ENCODE measurements at regions not wholly inside any gene's neighbourhood (a gene's known extent, or its start where the extent isn't known, plus 50 kb on each side); places are given as distances from the start of the nearest gene placed in this dataset.

GRCh38 chr15:53296603-53297002 lies 462.9 kb downstream of the WDR72 start:
- no TSS peak for BruUV-seq (replicated peaks)
- POLR2A ChIA-PET = no interaction called here
- no peak for FAIRE-seq
- no peak for TF ChIP-seq HIVEP1 (CRISPR knock-in tag; IDR thresholded peaks at IDR 0.05)
- no peak for TF ChIP-seq ZNF445 (CRISPR knock-in tag; IDR thresholded peaks at IDR 0.05; ENCODE audit: low read depth)
- TF ChIP-seq PRMT5 (CRISPR knock-in tag; IDR thresholded peaks at IDR 0.05) = no peak
- TF ChIP-seq ZNF280A (IDR thresholded peaks at IDR 0.05; ENCODE audit: low read depth, partially characterized antibody) = no peak
- TF ChIP-seq USF1 (CRISPR knock-in tag; IDR thresholded peaks at IDR 0.05) = no peak
- no peak for TF ChIP-seq DNMT1 (IDR thresholded peaks at IDR 0.05)
- TF ChIP-seq PCBP1 (IDR thresholded peaks at IDR 0.05; ENCODE audit: low read depth, low read length, poor library complexity, severe bottlenecking) = no peak
- TF ChIP-seq FOXM1 (IDR thresholded peaks at IDR 0.05; ENCODE audit: low read depth) = no peak
- TF ChIP-seq FOXM1 (CRISPR knock-in tag; IDR thresholded peaks at IDR 0.05; ENCODE audit: low read depth) = no peak
- TF ChIP-seq BACH1 (tag; IDR thresholded peaks at IDR 0.05) = no peak
- no peak for TF ChIP-seq ZNF583 (CRISPR knock-in tag; IDR thresholded peaks at IDR 0.05)
- no peak for TF ChIP-seq THAP12 (CRISPR knock-in tag; IDR thresholded peaks at IDR 0.05)

More at GRCh38 chr15:53296603-53297002, 462.9 kb downstream of the WDR72 start:
- intact Hi-C loops (cut with micrococcal nuclease) = no loop called here
- Histone ChIP-seq H3K27me3 (ENCODE audit: control insufficient read depth in 2 of 2, insufficient read depth in 2 of 2, low read length in 2 of 2) (no peaks in the 10 kb centered on the region), H3K9ac (ENCODE audit: insufficient read depth in 1 of 2, low read depth in 2 of 2, low read length in 2 of 2) (no peak overlapping the region), H3K9me1 (ENCODE audit: control insufficient read depth, insufficient read depth, low read length) (no peaks in the 10 kb centered on the region), H2AFZ (ENCODE audit: low read depth, low read length) (no peak overlapping the region), H3K4me3 (no peak overlapping the region), H3K79me2 (ENCODE audit: control insufficient read depth, insufficient read depth, low read length) (no peaks in the 10 kb centered on the region), H3K4me2 (ENCODE audit: insufficient read depth, low read length) (no peak overlapping the region), H3K4me1 (replicated peaks in 1 of 2; ENCODE audit: control insufficient read depth in 2 of 2, insufficient read depth in 2 of 2, low read length in 2 of 2) (no peaks in the 10 kb centered on the region), H4K20me1 (replicated peaks; ENCODE audit: control insufficient read depth, insufficient read depth, low read length) (no peaks in the 10 kb centered on the region), H3K36me3 (ENCODE audit: control insufficient read depth, insufficient read depth, low read length) (no peaks in the 10 kb centered on the region), H3K9me3 (replicated peaks; ENCODE audit: control insufficient read depth, insufficient read depth, low read depth, low read length) (no peaks in the 10 kb centered on the region), H3K27ac (ENCODE audit: extremely low read depth, low read depth, low read length) (no peak overlapping the region)
- WGBS (ENCODE audit: insufficient coverage, low coverage, missing lambda C conversion rate) = 0% methylated on average over 4 of the region's 4 CpGs
- in situ Hi-C loops (cut with MboI) = no loop called here
- no peak for ATAC-seq
- CTCF ChIA-PET (ENCODE audit: low intra/inter-chr PET ratio) = no interaction called here
- no peak for DNase-seq (ENCODE audit: extremely low read depth in 1 of 4, low spot score in 3 of 4)
